ENCODE measurements at regions not wholly inside any gene's neighbourhood (a gene's known extent, or its start where the extent isn't known, plus 50 kb on each side); places are given as distances from the start of the nearest gene placed in this dataset.

GRCh38 chr9:108586471-108587139 lies 269.2 kb downstream of the ACTL7B start:
- no peaks in the 10 kb centered on the region for H3K79me2 ChIP-seq (ENCODE audit: insufficient read depth, low read length)
- Mint-ChIP-seq H3K27me3 (ENCODE audit: low read depth in 3 of 3) (no peaks in the 10 kb centered on the region), H3K4me1 (peaks cover 53% of the 10 kb centered on the region), H3K27ac (peak overlapping the region in 2 of 7 donors; percentile 49 to 53), H3K9me3 (peaks cover 0 to 4% (median 0%) of the 10 kb centered on the region in 7 donors), H3K4me3 (no peak overlapping the region), H3K36me3 (no peaks in the 10 kb centered on the region)
- intact Hi-C loops (cut with micrococcal nuclease): no loop called here
- no peaks in the 10 kb centered on the region for H3K27me3 ChIP-seq (ENCODE audit: control insufficient read depth in 2 of 2, insufficient read depth in 2 of 2, low read length in 2 of 2)
- no peaks in the 10 kb centered on the region for H4K20me1 ChIP-seq (ENCODE audit: insufficient read depth, low read length)
- TF ChIP-seq CTCF (IDR thresholded peaks at IDR 0.05): no peak
- no CpG with 5 or more reads among the region's 1 CpG for WGBS (ENCODE audit: insufficient coverage)
- H3K9ac ChIP-seq (ENCODE audit: insufficient read depth, low read length, poor library complexity, severe bottlenecking): no peak overlapping the region
- H3K4me2 ChIP-seq (replicated peaks; ENCODE audit: extremely low read depth, low read length, poor library complexity, severe bottlenecking): no peak overlapping the region
- H2AFZ ChIP-seq (ENCODE audit: insufficient read depth, low read depth, low read length, poor library complexity, severe bottlenecking): no peak overlapping the region
- no peak overlapping the region for H3K27ac ChIP-seq (ENCODE audit: low read depth in 1 of 2, low read length in 2 of 2)
- H3K9me3 ChIP-seq (replicated peaks in 1 of 2; ENCODE audit: control insufficient read depth in 1 of 2, insufficient read depth in 1 of 2, low read length in 2 of 2): no peaks in the 10 kb centered on the region
- peak; percentile 64 to 75 (median 69) for DNase-seq
- H3K4me3 ChIP-seq (replicated peaks in 1 of 3; ENCODE audit: low read depth in 2 of 3, low read length in 3 of 3): no peak overlapping the region
- H3K4me1 ChIP-seq (ENCODE audit: control insufficient read depth in 1 of 2, insufficient read depth in 2 of 2, low read length in 2 of 2): peaks cover 41 to 55% of the 10 kb centered on the region in 2 donors
- no peaks in the 10 kb centered on the region for H3K36me3 ChIP-seq (replicated peaks in 1 of 2; ENCODE audit: control insufficient read depth in 1 of 2, insufficient read depth in 2 of 2, low read length in 2 of 2)

GRCh38 chr9:108584860-108585259 lies 270.9 kb downstream of the ACTL7B start:
- Mint-ChIP-seq H3K4me1 (peaks cover 68% of the 10 kb centered on the region), H3K27ac (no peak overlapping the region), H3K36me3 (no peaks in the 10 kb centered on the region), H3K9me3 (peaks cover 0 to 4% (median 0%) of the 10 kb centered on the region in 7 donors), H3K4me3 (no peak overlapping the region), H3K27me3 (ENCODE audit: low read depth in 3 of 3) (no peaks in the 10 kb centered on the region)
- Histone ChIP-seq H3K4me1 (ENCODE audit: control insufficient read depth in 1 of 2, insufficient read depth in 2 of 2, low read length in 2 of 2) (peaks cover 54 to 69% of the 10 kb centered on the region in 2 donors), H3K79me2 (ENCODE audit: insufficient read depth, low read length) (no peaks in the 10 kb centered on the region), H3K27me3 (ENCODE audit: control insufficient read depth in 2 of 2, insufficient read depth in 2 of 2, low read length in 2 of 2) (no peaks in the 10 kb centered on the region), H2AFZ (ENCODE audit: insufficient read depth, low read depth, low read length, poor library complexity, severe bottlenecking) (no peak overlapping the region), H3K36me3 (replicated peaks in 1 of 2; ENCODE audit: control insufficient read depth in 1 of 2, insufficient read depth in 2 of 2, low read length in 2 of 2) (no peaks in the 10 kb centered on the region), H3K4me2 (replicated peaks; ENCODE audit: extremely low read depth, low read length, poor library complexity, severe bottlenecking) (no peak overlapping the region), H3K9me3 (replicated peaks in 1 of 2; ENCODE audit: control insufficient read depth in 1 of 2, insufficient read depth in 1 of 2, low read length in 2 of 2) (no peaks in the 10 kb centered on the region), H3K9ac (ENCODE audit: insufficient read depth, low read length, poor library complexity, severe bottlenecking) (no peak overlapping the region), H4K20me1 (ENCODE audit: insufficient read depth, low read length) (no peaks in the 10 kb centered on the region), H3K27ac (ENCODE audit: low read depth in 1 of 2, low read length in 2 of 2) (no peak overlapping the region), H3K4me3 (replicated peaks in 1 of 3; ENCODE audit: low read depth in 2 of 3, low read length in 3 of 3) (no peak overlapping the region)
- WGBS (ENCODE audit: insufficient coverage): no CpG with 5 or more reads among the region's 2 CpGs
- intact Hi-C loops (cut with micrococcal nuclease): loop anchor here in 1 of 2 donors (5.0 kb wide), 1 partner anchor 37 kb away; no protein-coding TSS in a partner anchor
- DNase-seq: no peak
- no peak for TF ChIP-seq CTCF (IDR thresholded peaks at IDR 0.05)

Measured in CD14-positive monocyte (primary cell).